ENCODE measurements at regions not wholly inside any gene's neighbourhood (a gene's known extent, or its start where the extent isn't known, plus 50 kb on each side); places are given as distances from the start of the nearest gene placed in this dataset.

DNA sequence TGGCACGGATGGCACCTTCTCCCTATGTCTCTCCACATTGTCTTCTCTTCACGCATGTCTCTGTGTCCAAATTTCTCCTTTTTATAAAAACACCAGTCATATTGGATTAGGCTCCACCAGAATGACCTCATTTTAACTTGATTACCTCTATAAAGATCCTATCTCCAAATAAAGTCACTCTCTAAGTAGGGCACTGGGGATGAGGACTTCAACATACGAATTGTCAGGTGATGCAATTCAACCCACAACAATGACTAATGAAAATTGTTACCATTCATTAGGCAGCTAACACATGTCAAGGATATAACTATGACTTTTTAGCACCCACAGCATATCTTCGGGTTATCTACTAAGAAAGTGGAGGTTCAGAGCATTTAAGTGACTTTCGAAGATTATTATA is 55.5 kb upstream of the USP47 start:
- TF ChIP-seq, protein P1, sequence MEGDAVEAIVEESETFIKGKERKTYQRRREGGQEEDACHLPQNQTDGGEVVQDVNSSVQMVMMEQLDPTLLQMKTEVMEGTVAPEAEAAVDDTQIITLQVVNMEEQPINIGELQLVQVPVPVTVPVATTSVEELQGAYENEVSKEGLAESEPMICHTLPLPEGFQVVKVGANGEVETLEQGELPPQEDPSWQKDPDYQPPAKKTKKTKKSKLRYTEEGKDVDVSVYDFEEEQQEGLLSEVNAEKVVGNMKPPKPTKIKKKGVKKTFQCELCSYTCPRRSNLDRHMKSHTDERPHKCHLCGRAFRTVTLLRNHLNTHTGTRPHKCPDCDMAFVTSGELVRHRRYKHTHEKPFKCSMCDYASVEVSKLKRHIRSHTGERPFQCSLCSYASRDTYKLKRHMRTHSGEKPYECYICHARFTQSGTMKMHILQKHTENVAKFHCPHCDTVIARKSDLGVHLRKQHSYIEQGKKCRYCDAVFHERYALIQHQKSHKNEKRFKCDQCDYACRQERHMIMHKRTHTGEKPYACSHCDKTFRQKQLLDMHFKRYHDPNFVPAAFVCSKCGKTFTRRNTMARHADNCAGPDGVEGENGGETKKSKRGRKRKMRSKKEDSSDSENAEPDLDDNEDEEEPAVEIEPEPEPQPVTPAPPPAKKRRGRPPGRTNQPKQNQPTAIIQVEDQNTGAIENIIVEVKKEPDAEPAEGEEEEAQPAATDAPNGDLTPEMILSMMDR (IDR thresholded peaks at IDR 0.05), result no peak
- TF ChIP-seq POLR2AphosphoS5 (IDR thresholded peaks at IDR 0.05) (no peak), POLR2A (IDR thresholded peaks at IDR 0.05) (no peak)

Data from gastroesophageal sphincter (tissue), 3 donors.